ENCODE measurements at regions not wholly inside any gene's neighbourhood (a gene's known extent, or its start where the extent isn't known, plus 50 kb on each side); places are given as distances from the start of the nearest gene placed in this dataset.

DNA sequence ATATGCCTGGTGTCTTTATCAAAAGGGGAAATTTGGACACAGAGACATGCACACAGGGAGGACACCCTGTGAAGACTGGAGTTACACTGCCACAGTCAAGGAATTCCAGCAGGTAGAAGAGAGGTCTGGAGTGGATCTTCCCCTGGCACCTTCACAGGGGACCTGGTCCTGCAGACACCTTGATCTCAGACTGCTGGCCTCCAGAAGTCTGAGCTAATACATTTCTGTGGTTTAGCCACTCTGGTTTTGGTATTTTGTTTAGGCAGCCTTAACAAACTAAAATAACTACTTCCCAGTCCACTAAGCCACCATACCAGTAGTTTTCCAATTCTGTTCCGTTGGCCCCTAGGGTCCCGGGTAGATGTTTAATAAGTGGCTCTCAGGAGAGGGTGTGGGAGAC is 164.7 kb downstream of the SETD4 start:
- TF ChIP-seq YY1 (IDR thresholded peaks at IDR 0.05; ENCODE audit: low read depth) (no peak), EP300 (IDR thresholded peaks at IDR 0.05; ENCODE audit: borderline replicate concordance) (no peak)
- TF ChIP-seq, protein P1, sequence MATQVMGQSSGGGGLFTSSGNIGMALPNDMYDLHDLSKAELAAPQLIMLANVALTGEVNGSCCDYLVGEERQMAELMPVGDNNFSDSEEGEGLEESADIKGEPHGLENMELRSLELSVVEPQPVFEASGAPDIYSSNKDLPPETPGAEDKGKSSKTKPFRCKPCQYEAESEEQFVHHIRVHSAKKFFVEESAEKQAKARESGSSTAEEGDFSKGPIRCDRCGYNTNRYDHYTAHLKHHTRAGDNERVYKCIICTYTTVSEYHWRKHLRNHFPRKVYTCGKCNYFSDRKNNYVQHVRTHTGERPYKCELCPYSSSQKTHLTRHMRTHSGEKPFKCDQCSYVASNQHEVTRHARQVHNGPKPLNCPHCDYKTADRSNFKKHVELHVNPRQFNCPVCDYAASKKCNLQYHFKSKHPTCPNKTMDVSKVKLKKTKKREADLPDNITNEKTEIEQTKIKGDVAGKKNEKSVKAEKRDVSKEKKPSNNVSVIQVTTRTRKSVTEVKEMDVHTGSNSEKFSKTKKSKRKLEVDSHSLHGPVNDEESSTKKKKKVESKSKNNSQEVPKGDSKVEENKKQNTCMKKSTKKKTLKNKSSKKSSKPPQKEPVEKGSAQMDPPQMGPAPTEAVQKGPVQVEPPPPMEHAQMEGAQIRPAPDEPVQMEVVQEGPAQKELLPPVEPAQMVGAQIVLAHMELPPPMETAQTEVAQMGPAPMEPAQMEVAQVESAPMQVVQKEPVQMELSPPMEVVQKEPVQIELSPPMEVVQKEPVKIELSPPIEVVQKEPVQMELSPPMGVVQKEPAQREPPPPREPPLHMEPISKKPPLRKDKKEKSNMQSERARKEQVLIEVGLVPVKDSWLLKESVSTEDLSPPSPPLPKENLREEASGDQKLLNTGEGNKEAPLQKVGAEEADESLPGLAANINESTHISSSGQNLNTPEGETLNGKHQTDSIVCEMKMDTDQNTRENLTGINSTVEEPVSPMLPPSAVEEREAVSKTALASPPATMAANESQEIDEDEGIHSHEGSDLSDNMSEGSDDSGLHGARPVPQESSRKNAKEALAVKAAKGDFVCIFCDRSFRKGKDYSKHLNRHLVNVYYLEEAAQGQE (IDR thresholded peaks at IDR 0.05; ENCODE audit: low read depth) = no peak

All from Ishikawa (cell line).